ENCODE measurements at regions not wholly inside any gene's neighbourhood (a gene's known extent, or its start where the extent isn't known, plus 50 kb on each side); places are given as distances from the start of the nearest gene placed in this dataset.

- DNase-seq: no peak
These were observed 76.7 kb upstream of the DCBLD2 start for GRCh38 chr3:98978068-98978811.

- DNase-seq: no peak
These were observed 76.0 kb upstream of the DCBLD2 start for GRCh38 chr3:98977520-98977919.

GRCh38 chr3:98974442-98974841 lies 72.9 kb upstream of the DCBLD2 start:
- DNase-seq: no peak

GRCh38 chr3:98972720-98973119 lies 71.2 kb upstream of the DCBLD2 start:
- no peak for DNase-seq

GRCh38 chr3:98972155-98972554 lies 70.7 kb upstream of the DCBLD2 start:
- peak; percentile 91 for DNase-seq

GRCh38 chr3:98971169-98971681 lies 69.7 kb upstream of the DCBLD2 start:
- DNase-seq: no peak

- no peak for DNase-seq
These were observed 67.8 kb upstream of the DCBLD2 start for GRCh38 chr3:98969295-98969694.

GRCh38 chr3:98968824-98969223 lies 67.3 kb upstream of the DCBLD2 start:
- no peak for DNase-seq

GRCh38 chr3:98968347-98968746 lies 66.9 kb upstream of the DCBLD2 start:
- no peak for DNase-seq

GRCh38 chr3:98967758-98968157 lies 66.3 kb upstream of the DCBLD2 start:
- DNase-seq: no peak

- DNase-seq: no peak
These were observed 65.5 kb upstream of the DCBLD2 start for GRCh38 chr3:98966862-98967546.

GRCh38 chr3:98966434-98966833 lies 64.9 kb upstream of the DCBLD2 start:
- DNase-seq: no peak

- DNase-seq: no peak
These were observed 63.3 kb upstream of the DCBLD2 start for GRCh38 chr3:98964784-98965183.

GRCh38 chr3:98963546-98963945 lies 62.1 kb upstream of the DCBLD2 start:
- no peak for DNase-seq

- DNase-seq: no peak
These were observed 61.5 kb upstream of the DCBLD2 start for GRCh38 chr3:98962951-98963350.

- DNase-seq: peak; percentile 27
These were observed 60.9 kb upstream of the DCBLD2 start for GRCh38 chr3:98962189-98962930.

- DNase-seq: no peak
These were observed 60.0 kb upstream of the DCBLD2 start for GRCh38 chr3:98961161-98962155.

- no peak for DNase-seq
These were observed 56.2 kb upstream of the DCBLD2 start for GRCh38 chr3:98957681-98958080.

GRCh38 chr3:98956008-98956407 lies 54.5 kb upstream of the DCBLD2 start:
- no peak for DNase-seq

GRCh38 chr3:98954791-98955604 lies 53.5 kb upstream of the DCBLD2 start:
- DNase-seq: no peak

GRCh38 chr3:98954242-98954641 lies 52.7 kb upstream of the DCBLD2 start:
- no peak for DNase-seq
